K562 (cell line): ENCODE measurements at regions not wholly inside any gene's neighbourhood (a gene's known extent, or its start where the extent isn't known, plus 50 kb on each side); places are given as distances from the start of the nearest gene placed in this dataset.

Experiments
- BRF2 ChIP-seq: IDR thresholded peaks from 3 replicates; pipeline ENCODE4 v1.6.1; 2011; ENCODE audit warnings: borderline replicate concordance, mild to moderate bottlenecking; ENCODE audit not compliant: insufficient read length, insufficient read depth
- CREB5 ChIP-seq: fragments of 250-450 bp; sonication (Bioruptor Pico); IDR thresholded peaks from 2 replicates; pipeline ENCODE4 v1.5.0; 2020; ENCODE audit warnings: mild to moderate bottlenecking
- ETV1 ChIP-seq: fragments of 450-650 bp; conservative IDR thresholded peaks from 2 replicates; pipeline ENCODE4 v1.6.1; 2016; ENCODE audit warnings: missing genetic modification characterization, control low read depth, low read depth, missing compliant biosample characterization
- HDAC6 ChIP-seq: IDR thresholded peaks from 2 replicates; pipeline ENCODE4 v1.6.1; 2012; ENCODE audit warnings: low read depth, mild to moderate bottlenecking, control low read depth, inconsistent platforms, low read length, moderate library complexity
- HIVEP1 ChIP-seq: fragments of 250-450 bp; sonication (Bioruptor Pico); IDR thresholded peaks from 2 replicates; pipeline ENCODE4 v1.4.0; 2020; ENCODE audit warnings: mild to moderate bottlenecking
- MTA3 ChIP-seq: fragments of 450-650 bp; formaldehyde crosslinking; IDR thresholded peaks from 2 replicates; pipeline ENCODE4 v1.6.1; 2017; ENCODE audit warnings: mild to moderate bottlenecking, borderline replicate concordance
- OTX1 ChIP-seq: fragments of 450-650 bp; formaldehyde crosslinking; IDR thresholded peaks from 2 replicates; pipeline ENCODE4 v1.4.0; 2022; ENCODE audit warnings: mild to moderate bottlenecking
- POLR2B ChIP-seq: fragments of 450-650 bp; IDR thresholded peaks from 2 replicates; pipeline ENCODE4 v1.6.1; 2018; ENCODE audit warnings: low read depth; ENCODE audit not compliant: partially characterized antibody
- TF ChIP-seq, protein P1 (sequence below): sonication (generic); formaldehyde crosslinking; IDR thresholded peaks from 2 replicates; pipeline ENCODE4 v1.8.0; 2022; ENCODE audit warnings: mild to moderate bottlenecking, missing genetic modification reagents
- TF ChIP-seq, protein P2 (sequence below): fragments of 200-800 bp; sonication (Bioruptor generic); IDR thresholded peaks from 2 replicates; pipeline ENCODE4 v1.6.1; 2017; ENCODE audit warnings: missing genetic modification characterization, missing compliant biosample characterization
- TF ChIP-seq, protein P3 (sequence below): fragments of 450-650 bp; IDR thresholded peaks from 2 replicates; pipeline ENCODE4 v1.6.1; 2016; ENCODE audit warnings: antibody characterized with exemption
- TF ChIP-seq, protein P4 (sequence below), 2 experiments: fragments of 200-800 bp in 1 of 2; sonication (Bioruptor generic) in 1 of 2; sonication (generic) in 1 of 2; formaldehyde crosslinking in 1 of 2; IDR thresholded peaks in 1 of 2; conservative IDR thresholded peaks in 1 of 2; 2 replicates each; pipeline versions ENCODE4 v1.5.0 to v1.6.1; 2016 to 2020; ENCODE audit warnings: missing compliant biosample characterization in 1 of 2, missing genetic modification characterization in 1 of 2, missing genetic modification reagents in 1 of 2
- TF ChIP-seq, protein P5 (sequence below): fragments of 250-450 bp; sonication (Bioruptor Pico); IDR thresholded peaks from 2 replicates; pipeline ENCODE4 v1.8.0; 2021; ENCODE audit warnings: borderline replicate concordance, mild to moderate bottlenecking, moderate library complexity; ENCODE audit not compliant: poor library complexity, severe bottlenecking

- TF ChIP-seq, protein P1, sequence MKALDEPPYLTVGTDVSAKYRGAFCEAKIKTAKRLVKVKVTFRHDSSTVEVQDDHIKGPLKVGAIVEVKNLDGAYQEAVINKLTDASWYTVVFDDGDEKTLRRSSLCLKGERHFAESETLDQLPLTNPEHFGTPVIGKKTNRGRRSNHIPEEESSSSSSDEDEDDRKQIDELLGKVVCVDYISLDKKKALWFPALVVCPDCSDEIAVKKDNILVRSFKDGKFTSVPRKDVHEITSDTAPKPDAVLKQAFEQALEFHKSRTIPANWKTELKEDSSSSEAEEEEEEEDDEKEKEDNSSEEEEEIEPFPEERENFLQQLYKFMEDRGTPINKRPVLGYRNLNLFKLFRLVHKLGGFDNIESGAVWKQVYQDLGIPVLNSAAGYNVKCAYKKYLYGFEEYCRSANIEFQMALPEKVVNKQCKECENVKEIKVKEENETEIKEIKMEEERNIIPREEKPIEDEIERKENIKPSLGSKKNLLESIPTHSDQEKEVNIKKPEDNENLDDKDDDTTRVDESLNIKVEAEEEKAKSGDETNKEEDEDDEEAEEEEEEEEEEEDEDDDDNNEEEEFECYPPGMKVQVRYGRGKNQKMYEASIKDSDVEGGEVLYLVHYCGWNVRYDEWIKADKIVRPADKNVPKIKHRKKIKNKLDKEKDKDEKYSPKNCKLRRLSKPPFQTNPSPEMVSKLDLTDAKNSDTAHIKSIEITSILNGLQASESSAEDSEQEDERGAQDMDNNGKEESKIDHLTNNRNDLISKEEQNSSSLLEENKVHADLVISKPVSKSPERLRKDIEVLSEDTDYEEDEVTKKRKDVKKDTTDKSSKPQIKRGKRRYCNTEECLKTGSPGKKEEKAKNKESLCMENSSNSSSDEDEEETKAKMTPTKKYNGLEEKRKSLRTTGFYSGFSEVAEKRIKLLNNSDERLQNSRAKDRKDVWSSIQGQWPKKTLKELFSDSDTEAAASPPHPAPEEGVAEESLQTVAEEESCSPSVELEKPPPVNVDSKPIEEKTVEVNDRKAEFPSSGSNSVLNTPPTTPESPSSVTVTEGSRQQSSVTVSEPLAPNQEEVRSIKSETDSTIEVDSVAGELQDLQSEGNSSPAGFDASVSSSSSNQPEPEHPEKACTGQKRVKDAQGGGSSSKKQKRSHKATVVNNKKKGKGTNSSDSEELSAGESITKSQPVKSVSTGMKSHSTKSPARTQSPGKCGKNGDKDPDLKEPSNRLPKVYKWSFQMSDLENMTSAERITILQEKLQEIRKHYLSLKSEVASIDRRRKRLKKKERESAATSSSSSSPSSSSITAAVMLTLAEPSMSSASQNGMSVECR (CRISPR knock-in tag), result no peak
- TF ChIP-seq POLR2B, result no peak
- peak; percentile 96 for TF ChIP-seq CREB5 (CRISPR knock-in tag)
- TF ChIP-seq, protein P2, sequence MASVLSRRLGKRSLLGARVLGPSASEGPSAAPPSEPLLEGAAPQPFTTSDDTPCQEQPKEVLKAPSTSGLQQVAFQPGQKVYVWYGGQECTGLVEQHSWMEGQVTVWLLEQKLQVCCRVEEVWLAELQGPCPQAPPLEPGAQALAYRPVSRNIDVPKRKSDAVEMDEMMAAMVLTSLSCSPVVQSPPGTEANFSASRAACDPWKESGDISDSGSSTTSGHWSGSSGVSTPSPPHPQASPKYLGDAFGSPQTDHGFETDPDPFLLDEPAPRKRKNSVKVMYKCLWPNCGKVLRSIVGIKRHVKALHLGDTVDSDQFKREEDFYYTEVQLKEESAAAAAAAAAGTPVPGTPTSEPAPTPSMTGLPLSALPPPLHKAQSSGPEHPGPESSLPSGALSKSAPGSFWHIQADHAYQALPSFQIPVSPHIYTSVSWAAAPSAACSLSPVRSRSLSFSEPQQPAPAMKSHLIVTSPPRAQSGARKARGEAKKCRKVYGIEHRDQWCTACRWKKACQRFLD (CRISPR knock-in tag), result peak; percentile 96
- TF ChIP-seq HIVEP1, result peak; percentile 98
- TF ChIP-seq OTX1, result peak; percentile 98
- TF ChIP-seq, protein P3, sequence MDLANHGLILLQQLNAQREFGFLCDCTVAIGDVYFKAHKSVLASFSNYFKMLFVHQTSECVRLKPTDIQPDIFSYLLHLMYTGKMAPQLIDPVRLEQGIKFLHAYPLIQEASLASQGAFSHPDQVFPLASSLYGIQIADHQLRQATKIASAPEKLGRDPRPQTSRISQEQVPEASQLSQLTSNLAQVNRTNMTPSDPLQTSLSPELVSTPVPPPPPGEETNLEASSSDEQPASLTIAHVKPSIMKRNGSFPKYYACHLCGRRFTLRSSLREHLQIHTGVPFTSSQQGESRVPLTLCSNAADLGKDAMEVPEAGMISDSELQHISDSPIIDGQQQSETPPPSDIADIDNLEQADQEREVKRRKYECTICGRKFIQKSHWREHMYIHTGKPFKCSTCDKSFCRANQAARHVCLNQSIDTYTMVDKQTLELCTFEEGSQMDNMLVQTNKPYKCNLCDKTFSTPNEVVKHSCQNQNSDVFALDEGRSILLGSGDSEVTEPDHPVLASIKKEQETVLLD, result no peak
- TF ChIP-seq, protein P4, sequence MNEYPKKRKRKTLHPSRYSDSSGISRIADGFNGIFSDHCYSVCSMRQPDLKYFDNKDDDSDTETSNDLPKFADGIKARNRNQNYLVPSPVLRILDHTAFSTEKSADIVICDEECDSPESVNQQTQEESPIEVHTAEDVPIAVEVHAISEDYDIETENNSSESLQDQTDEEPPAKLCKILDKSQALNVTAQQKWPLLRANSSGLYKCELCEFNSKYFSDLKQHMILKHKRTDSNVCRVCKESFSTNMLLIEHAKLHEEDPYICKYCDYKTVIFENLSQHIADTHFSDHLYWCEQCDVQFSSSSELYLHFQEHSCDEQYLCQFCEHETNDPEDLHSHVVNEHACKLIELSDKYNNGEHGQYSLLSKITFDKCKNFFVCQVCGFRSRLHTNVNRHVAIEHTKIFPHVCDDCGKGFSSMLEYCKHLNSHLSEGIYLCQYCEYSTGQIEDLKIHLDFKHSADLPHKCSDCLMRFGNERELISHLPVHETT (CRISPR knock-in tag; conservative IDR thresholded peaks at IDR 0.05 in 1 of 2, IDR thresholded peaks at IDR 0.05 in 1 of 2), result peak in 1 of 2 experiments; percentile 99; a peak in 2 of 4 replicates
- TF ChIP-seq, protein P5, sequence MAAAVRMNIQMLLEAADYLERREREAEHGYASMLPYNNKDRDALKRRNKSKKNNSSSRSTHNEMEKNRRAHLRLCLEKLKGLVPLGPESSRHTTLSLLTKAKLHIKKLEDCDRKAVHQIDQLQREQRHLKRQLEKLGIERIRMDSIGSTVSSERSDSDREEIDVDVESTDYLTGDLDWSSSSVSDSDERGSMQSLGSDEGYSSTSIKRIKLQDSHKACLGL (CRISPR knock-in tag), result no peak
- no peak for TF ChIP-seq MTA3
- no peak for TF ChIP-seq HDAC6
- TF ChIP-seq BRF2, result no peak
- TF ChIP-seq ETV1 (tag), result peak; percentile 48
These were observed 50.7 kb upstream of the CPXM2 start (continued) for GRCh38 chr10:123942114-123942861.
